OCI-LY3 (cell line): ENCODE measurements at regions not wholly inside any gene's neighbourhood (a gene's known extent, or its start where the extent isn't known, plus 50 kb on each side); places are given as distances from the start of the nearest gene placed in this dataset.

Experiments used
- H2AFZ ChIP-seq: fragments of 200-600, 300-600 bp; shearing (Covaris generic); 2 replicates; pipeline ENCODE4 v1.6.0; 2014; ENCODE audit warnings: antibody characterized with exemption, low read depth, low read length
- H3K27ac ChIP-seq: fragments of 200-600, 300-600 bp; sonication (generic); 2 replicates; pipeline ENCODE4 v1.5.1; 2014; ENCODE audit warnings: mild to moderate bottlenecking, low read length, moderate library complexity, mixed read lengths
- H3K27me3 ChIP-seq: fragments of 200-600, 300-600 bp; sonication (generic); 2 replicates; pipeline ENCODE4 v1.6.1; 2014; ENCODE audit warnings: low read depth, low read length, mixed read lengths
- H3K36me3 ChIP-seq: fragments of 200-600, 300-600 bp; sonication (generic); replicated peaks from 2 replicates; pipeline ENCODE3; 2014; ENCODE audit warnings: low read depth, low read length, mixed read lengths
- H3K4me1 ChIP-seq: fragments of 300-600, 200-600 bp; sonication (generic); 2 replicates; pipeline ENCODE4 v1.6.1; 2014; ENCODE audit warnings: low read length, mixed read lengths
- H3K4me2 ChIP-seq: fragments of 200-600, 300-600 bp; sonication (generic); 2 replicates; pipeline ENCODE4 v1.6.1; 2014; ENCODE audit warnings: low read length, mixed read lengths
- H3K4me3 ChIP-seq: fragments of 300-600, 200-600 bp; sonication (generic); 2 replicates; pipeline ENCODE4 v1.5.1; 2014; ENCODE audit warnings: antibody characterized with exemption, mild to moderate bottlenecking, low read length, moderate library complexity
- H3K79me2 ChIP-seq: fragments of 300-600, 200-600 bp; shearing (Covaris generic); 2 replicates; pipeline ENCODE4 v1.6.1; 2014; ENCODE audit warnings: mild to moderate bottlenecking, low read length, mixed read lengths
- H3K9ac ChIP-seq: fragments of 300-600, 200-600 bp; shearing (Covaris generic); 2 replicates; pipeline ENCODE4 v1.6.0; 2014; ENCODE audit warnings: mild to moderate bottlenecking, low read length, moderate library complexity
- H3K9me3 ChIP-seq: fragments of 200-600, 300-600 bp; shearing (Covaris generic); 2 replicates; pipeline ENCODE4 v1.6.1; 2014; ENCODE audit warnings: low read length, mixed read lengths; ENCODE audit not compliant: insufficient read depth
- H4K20me1 ChIP-seq: fragments of 200-600, 300-600 bp; sonication (generic); 2 replicates; pipeline ENCODE4 v1.6.1; 2016; ENCODE audit warnings: low read length, mixed read lengths; ENCODE audit not compliant: insufficient read depth
- CTCF ChIP-seq: fragments of 200-600, 300-600 bp; sonication (generic); IDR thresholded peaks from 2 replicates; pipeline ENCODE4 v1.5.1; 2014; ENCODE audit warnings: antibody characterized with exemption, low read length, low read depth
- EZH2phosphoT487 ChIP-seq: fragments of 200-600 bp; shearing (Covaris generic); IDR thresholded peaks from 2 replicates; pipeline ENCODE4 v1.6.1; 2018; ENCODE audit warnings: antibody characterized with exemption, mixed run types, low read depth

DNA sequence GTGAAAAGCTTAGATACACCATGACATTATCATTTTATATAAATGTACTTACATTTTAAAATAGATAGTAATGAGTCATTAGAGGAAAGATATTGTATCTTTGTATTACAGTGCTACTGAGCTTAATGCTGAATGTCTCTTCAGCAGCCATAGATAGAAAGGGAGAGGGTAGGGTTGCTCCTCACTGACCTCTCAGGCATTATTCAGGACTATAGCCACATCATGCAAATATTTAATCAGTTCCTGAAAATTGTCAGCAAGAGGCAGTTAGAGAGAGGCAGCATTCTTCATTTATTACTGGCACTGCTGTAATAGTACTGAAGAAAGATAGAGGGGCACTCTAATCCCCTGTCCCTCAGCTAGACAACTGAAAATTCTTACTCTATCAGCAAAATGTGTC lies 242.0 kb upstream of the TANK start:
- H4K20me1 ChIP-seq: no peaks in the 10 kb centered on the region
- H3K9me3 ChIP-seq: no peaks in the 10 kb centered on the region
- H3K27me3 ChIP-seq: no peaks in the 10 kb centered on the region
- H3K27ac ChIP-seq: no peak overlapping the region
- no peak overlapping the region for H3K4me3 ChIP-seq
- TF ChIP-seq CTCF (no peak), EZH2phosphoT487 (no peak)
- peaks cover 6% of the 10 kb centered on the region for H3K4me1 ChIP-seq
- no peak overlapping the region for H2AFZ ChIP-seq
- H3K4me2 ChIP-seq: no peak overlapping the region
- H3K9ac ChIP-seq: no peak overlapping the region
- no peaks in the 10 kb centered on the region for H3K79me2 ChIP-seq
- H3K36me3 ChIP-seq: no peaks in the 10 kb centered on the region

GRCh38 chr2:160918906-160919503 lies 241.2 kb upstream of the TANK start:
- Histone ChIP-seq H3K4me3 (no peak overlapping the region), H4K20me1 (no peaks in the 10 kb centered on the region), H3K4me2 (no peak overlapping the region), H3K36me3 (no peaks in the 10 kb centered on the region), H3K79me2 (no peaks in the 10 kb centered on the region), H3K4me1 (peaks cover 6% of the 10 kb centered on the region), H3K9me3 (no peaks in the 10 kb centered on the region), H3K9ac (no peak overlapping the region), H3K27me3 (no peaks in the 10 kb centered on the region), H3K27ac (no peak overlapping the region), H2AFZ (no peak overlapping the region)
- TF ChIP-seq CTCF: peak; percentile 85
- TF ChIP-seq EZH2phosphoT487: no peak

DNA sequence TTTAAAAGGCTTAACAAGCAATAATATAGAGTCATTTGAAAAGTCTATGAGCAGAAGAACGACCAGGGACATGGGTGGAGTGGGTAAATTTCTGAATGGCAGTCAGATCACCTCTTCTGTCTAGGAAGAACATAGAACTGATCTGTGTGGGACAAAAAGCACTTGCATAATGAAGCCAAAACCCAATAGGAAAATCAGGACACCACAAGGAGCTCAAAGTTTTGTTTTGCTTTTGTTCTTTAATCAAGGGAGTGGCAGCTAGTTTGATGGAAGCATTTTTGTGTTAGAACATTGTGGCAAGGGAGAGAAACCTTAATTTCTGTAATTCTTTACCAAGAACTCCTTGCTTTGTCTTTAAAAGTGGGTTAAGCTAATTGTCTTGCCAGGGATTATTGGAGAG lies 240.2 kb upstream of the TANK start:
- Histone ChIP-seq H3K36me3 (no peaks in the 10 kb centered on the region), H4K20me1 (no peaks in the 10 kb centered on the region), H2AFZ (no peak overlapping the region), H3K4me3 (no peak overlapping the region), H3K4me1 (peaks cover 6% of the 10 kb centered on the region), H3K27me3 (no peaks in the 10 kb centered on the region), H3K79me2 (no peaks in the 10 kb centered on the region), H3K9ac (no peak overlapping the region), H3K27ac (no peak overlapping the region), H3K9me3 (no peaks in the 10 kb centered on the region), H3K4me2 (no peak overlapping the region)
- TF ChIP-seq CTCF (no peak), EZH2phosphoT487 (no peak)

GRCh38 chr2:160920791-160921303 lies 239.4 kb upstream of the TANK start:
- Histone ChIP-seq H3K4me3 (no peak overlapping the region), H3K79me2 (no peaks in the 10 kb centered on the region), H3K4me1 (peaks cover 6% of the 10 kb centered on the region), H3K27me3 (no peaks in the 10 kb centered on the region), H2AFZ (no peak overlapping the region), H3K9me3 (no peaks in the 10 kb centered on the region), H3K36me3 (no peaks in the 10 kb centered on the region), H4K20me1 (no peaks in the 10 kb centered on the region), H3K9ac (no peak overlapping the region), H3K27ac (no peak overlapping the region), H3K4me2 (no peak overlapping the region)
- no peak for TF ChIP-seq CTCF
- TF ChIP-seq EZH2phosphoT487: no peak
